NCI-H446 treated with DMSO at 0.1 percent for 48 hours (cell line): ENCODE measurements at regions not wholly inside any gene's neighbourhood (a gene's known extent, or its start where the extent isn't known, plus 50 kb on each side); places are given as distances from the start of the nearest gene placed in this dataset.

Experiments used
- DNase-seq: peaks from one replicate; lab custom pipeline; 2025; lab: John Stamatoyannopoulos, UW

DNA sequence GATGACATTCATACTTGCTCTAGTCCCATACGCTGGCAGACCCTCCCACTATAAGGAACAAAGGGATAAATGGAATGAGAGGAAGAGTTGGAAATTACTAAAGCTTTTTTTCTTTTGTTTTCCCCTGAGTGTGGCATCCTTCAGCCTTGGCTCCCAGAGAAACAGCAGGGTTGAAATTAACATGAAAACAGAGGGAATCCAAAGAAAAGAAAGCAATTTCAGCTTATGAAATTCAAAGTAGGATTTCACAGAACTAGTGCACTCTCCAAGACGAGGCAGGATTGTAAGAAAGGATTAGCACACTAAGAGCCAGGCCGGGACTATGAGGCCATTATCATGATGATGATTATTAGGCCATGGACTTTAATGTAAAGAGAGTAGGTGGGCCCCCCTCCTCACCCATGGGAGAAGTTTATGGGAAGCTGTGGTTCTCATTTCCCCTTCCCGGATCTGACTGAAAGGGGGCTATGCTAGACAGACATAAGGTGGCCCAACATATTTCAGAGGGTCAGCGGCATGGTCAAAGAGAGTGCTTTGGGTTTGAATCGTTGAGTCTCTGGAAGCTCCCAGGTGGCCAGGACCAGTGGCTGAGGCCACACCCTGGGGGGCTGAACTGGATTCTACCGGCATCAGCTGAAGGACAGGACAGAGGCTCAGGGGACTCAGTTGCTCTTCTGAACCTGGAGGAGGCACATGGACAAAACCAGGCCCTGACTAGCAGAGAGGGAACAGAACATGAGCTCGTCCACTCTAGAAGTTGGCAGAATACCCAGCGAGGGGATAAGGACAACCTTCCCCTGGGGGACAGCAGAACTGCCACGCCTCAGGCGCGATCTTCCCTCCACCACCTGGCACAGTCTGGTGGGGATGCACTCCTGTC lies 100.1 kb upstream of the ARL4C start:
- DNase-seq = no peak

DNA sequence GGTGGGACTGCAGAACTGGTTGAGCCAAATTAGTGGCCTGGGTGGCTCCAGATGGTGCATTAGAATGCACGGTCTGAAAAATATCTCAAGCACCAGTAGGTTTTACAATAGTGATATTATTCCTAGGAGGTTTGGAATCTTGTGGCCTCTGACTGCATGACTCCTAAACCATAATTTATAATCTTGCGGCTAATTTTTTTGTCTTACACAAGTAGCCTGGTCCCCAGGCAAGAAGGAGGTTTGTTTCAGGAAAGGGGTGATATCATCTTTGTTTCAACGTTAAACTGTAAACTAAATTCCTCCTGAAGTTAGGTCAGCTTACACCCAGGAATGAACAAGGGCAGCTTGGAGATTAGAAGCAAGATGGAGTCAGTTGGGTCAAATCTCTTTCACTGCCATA lies 98.9 kb upstream of the ARL4C start:
- no peak for DNase-seq

DNA sequence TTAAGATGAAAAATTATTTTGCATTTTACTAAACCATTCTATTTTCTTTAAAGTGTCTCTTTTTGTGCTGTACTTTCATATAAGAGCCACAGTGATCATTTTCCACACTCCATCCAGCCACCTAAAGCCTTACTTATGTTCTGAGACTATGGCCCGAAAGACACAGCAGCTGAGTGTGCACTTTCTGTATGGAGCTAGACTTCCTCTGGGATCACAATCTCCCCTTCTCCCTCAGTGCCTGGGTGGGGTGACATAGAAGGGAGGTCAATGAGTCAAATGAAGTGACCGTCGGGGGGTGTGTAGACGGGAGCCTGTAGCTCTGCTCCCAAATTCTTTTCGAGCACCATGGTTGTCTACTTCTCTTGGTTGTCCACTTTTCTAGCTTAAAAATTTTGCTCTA lies 97.8 kb upstream of the ARL4C start:
- DNase-seq = no peak

DNA sequence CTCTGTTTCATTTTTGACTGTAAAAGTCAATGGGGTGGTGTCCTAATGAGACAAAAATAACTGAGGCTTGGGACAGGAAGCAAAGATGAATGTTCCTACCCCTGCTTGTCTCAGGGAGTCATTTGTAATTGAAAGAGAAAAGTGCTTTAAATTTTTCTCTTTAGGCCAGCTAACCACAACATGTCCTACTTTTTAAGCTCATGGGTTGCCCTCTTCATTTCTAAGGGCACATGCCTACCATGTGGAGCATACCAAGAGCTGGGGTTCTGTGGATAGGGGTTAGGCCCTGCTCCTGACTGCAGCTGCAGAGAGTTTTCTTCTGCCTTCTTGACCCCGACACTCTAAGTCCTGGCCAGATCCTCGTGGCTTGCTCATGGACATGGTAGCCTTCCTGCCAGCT lies 96.8 kb upstream of the ARL4C start:
- no peak for DNase-seq

DNA sequence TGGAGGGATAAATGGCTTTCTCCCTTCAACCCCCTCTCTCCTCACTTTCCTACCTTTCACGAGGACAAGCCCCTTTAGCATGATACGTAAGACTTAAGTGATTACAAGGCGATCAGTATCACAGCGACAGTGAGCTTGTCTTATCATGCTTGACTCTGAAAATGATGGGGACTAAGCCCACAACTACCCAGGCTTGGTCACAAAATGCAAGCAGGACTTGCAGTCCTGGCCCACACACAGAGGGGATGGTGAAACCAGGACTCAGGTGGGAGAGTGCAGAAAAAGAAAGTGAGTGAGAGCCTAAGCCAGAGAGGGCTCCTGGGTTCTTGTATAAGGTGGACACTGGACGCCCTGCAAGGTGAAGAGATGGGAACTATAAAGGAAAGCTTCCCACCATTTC lies 95.7 kb upstream of the ARL4C start:
- DNase-seq = no peak

DNA sequence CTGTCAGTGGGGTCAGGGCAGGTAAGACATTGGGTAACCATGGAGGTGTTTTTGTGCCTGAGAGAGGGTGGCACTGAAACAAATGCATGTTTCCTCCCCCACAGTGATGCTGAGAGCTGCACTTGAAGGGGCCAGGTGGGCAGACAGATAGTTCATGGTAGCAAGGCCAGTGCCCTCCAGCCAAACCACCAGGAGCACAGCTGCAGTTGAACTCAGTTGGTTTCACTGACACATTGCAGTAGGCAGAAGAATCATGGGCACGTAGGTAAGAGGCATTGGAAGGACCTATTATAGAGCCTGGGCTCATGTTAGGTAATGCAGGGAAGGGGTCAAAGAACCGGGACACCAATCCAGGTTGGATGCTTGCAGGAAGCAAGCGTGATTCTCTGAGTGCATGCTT lies 93.2 kb upstream of the ARL4C start:
- DNase-seq = no peak

DNA sequence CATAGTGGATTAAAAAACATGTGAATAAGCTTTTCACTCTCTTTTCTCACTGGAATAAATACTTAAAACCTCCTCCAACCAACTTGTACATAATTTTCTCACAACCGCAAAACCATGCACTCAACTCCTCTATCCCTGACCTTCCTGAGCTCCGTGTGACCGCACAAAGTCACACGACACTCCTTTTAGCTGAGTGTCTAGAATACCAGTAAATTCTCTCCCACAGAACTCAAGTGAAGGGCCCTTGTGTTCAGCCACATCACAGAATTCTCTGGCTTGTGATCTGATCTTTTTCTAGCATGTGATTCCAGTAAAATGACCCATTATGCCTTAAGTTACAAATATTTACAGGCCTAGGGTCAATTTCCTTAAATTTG lies 91.2 kb upstream of the ARL4C start:
- no peak for DNase-seq

DNA sequence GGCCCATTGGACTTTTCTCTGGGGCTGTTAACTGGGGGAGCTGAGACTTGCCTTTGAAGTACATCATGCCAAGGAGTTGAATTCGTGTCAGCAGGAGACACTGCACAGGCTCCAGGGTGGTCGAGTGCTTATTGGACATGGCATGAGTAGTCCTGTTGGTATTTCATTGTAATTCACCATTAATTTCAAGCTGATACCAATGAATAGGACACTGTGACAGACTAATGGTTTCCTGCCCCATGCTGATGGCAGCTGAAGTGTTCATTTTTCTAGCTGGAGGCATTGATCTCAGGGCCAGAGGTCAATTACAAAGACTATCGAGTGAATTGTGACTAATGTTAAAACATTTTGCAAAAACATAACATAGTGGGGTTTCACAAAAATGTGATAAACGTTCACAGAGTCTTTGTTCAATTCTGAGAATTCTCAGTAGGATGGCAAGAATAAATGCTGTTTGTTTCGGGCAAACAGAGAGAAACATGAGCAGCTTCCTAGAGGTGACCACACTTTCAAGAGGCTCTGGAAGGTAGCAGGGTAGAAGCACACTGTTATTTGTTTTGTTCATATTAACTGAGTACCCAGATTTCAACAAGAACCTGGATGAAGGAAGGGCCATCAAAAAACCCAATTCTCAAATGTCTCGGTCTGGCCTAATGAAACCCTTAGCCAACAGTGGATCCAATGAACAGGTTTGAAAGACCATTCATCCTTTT lies 90.6 kb upstream of the ARL4C start:
- DNase-seq = no peak

DNA sequence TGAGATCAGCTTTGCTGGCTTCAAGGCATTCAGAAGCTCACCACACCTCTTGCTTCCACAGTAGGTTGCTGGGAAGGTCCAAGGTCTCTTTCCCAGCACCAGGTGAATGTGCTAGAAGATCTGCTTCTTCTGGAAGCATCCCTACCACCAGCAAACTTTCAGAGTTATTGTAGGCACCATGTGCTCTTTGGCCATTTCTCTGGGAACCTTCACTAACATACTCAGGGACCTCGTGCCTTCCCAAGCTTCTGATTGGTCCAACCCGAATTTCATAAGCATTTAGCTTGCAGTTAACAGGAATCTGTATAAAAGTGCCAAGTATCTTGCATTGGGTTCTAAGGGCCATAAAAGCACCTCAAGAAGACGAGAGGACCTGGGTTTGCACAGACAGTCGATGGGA lies 86.5 kb upstream of the ARL4C start:
- no peak for DNase-seq

DNA sequence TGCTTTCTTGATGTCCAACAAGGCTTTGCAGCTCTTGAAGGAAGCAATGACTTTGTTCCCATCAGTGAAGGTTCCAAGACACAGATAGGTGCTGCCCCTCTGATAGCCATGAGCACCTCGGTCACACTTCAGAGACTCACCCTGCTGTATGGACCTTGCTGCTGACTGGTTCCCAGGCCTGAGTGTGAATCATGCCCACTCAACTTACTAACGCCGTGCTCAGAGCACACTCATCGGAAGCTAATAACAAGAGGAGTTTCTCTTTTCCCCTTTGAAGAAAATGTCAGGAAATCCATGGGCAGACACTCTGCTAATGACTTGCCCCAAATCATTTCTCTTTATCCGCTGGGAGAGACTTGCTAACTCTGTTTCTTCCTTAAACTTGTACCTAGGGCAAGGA lies 83.8 kb upstream of the ARL4C start:
- DNase-seq = no peak

DNA sequence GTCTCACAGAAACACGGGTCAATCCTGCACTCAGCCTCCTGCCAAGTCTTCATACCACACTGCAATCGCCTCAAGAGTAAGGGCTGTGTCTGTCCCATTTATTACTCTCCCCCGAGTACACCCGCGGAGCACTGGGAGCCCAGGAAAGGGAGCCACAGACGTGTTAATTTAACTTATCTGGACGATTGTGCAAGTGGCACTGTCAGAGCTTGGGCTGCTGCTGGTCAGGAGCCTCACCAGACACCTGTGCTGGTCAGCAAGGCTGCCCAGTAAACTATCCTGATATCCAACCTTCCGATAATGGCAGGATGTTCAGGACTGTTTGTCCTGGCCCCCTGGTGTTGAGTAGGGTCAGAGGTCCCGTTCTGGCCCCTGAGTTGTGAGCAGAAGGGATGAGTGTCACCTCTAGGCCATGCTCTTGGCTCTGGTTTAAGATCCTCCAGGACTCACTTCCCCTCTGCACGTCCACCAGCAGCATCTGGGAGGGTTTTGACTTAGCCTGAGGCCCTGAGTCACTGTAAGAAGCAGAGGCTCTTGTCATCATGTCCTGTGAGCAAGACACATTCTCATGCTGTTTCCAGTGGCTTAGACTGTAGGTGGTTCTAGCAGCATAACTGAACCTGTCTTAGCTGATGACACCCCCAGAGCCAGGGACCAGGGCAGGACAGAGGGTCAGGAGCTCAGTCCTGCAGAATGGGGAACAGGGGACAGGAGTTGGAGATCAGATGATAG lies 82.5 kb upstream of the ARL4C start:
- DNase-seq = no peak

DNA sequence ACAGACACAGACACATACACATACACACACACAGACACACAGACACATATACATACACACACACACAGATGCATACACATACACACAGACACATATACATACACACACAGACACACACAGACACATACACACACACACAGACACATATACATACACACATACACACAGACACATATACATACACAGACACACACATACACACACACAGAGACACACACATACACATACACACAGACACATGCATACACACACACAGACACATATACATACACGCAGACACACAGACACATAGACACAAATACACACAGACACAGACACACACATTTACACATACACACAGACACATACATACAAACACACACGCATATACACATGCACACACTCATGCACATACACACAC lies 81.5 kb upstream of the ARL4C start:
- DNase-seq = no peak

DNA sequence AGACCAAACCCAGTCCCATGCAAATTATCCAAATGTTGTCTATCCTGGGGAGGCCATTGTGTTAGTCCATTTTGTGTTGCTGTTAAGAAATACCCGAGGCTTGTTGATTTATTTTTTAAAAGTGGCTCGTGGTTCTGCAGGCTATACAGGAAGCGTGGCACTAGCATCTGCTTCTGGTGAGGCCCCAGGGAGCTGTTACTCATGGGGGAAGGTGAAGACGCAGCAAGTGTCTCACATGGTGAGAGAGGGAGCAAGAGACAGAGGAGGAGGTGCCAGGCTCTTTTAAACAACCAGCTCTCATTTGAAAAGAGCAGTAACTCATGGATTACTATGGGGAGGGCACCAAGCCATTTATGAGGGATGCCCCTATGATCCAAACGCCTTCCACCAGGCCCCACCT lies 80.3 kb upstream of the ARL4C start:
- DNase-seq = no peak

DNA sequence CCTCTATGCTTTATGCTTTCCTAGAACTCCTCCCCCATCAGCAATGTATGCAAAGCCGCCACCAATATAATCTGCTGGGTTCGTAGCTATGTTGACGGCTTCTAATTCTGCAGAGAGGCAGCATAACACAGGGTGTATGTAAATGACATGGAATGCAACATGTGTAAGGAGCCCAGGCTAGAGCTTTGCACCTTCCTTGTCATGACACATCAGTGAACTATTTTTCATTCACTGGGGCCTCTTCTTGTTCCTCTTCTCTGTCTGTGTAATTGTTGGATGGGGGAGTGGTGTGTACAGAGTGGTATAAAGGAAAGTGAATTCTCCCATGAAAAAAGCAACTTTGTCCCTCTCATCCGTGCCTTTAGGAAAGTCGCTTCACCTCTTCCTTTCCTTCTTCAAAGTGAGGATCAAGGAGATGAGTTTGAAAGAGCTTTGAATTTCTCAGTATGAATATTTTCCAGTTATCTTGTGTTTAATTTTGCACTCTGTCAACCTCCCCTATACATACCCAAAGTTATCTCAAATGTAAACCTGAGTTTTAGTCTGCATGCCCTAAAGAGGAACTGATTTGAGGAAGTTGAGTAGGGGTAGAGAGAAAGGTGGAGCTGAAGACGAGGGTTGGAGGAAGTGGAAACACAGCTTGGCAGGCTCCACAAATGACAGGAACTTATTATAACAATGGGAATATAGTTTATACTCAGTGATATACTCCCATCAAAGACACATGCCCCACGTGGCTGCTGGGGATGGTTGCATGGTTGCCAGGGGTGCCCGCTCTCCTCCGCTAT lies 74.9 kb upstream of the ARL4C start:
- no peak for DNase-seq

DNA sequence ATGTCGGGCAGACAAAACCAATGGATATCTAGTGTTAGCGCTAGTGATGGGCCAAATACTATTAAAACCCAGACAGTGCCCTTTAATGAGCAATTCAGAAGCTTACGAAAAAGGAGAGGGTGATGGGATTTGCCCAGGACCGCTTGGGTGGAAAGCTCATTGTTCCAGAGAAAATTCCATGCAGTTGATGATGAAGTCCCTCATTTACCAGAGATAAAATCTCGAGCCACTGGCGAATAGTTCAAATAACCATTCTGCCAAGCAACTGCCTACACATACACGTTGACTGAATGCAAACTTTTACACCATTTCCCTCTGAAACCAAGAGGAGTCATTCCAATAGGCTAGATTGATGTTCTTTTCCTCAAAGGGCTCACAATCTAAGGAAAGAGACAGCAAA lies 73.6 kb upstream of the ARL4C start:
- no peak for DNase-seq

DNA sequence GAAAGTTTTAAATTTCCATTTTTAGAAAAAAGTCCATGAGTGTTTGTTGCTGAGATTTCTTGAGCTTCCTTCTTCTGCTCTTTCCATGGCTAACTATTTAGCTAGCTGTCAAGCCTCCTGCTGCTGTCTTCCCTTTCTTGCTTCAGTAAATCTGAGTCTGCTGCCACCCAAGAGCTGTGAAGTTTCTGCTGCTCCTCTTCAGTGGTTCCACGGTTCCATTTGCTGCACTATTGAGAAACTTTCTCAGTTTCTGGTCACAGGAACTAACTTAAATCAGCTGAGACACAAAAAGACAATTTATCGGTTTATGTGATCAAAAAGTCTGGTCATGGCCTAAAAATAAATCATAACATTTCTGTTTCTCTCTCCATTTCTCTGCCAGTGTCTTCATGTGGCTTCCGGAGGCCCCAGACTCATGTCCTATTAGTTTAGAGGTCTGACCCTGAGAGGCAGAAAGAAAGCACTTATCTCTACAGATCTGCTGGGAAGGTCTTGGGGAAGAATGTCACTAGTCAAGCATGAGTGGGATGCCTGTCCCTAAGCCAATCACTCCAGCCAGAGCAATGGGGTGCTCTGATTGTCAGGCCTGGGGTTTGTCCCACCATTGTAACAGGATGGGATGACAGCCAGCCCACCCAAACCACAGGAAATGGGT lies 73.0 kb upstream of the ARL4C start:
- DNase-seq = no peak

DNA sequence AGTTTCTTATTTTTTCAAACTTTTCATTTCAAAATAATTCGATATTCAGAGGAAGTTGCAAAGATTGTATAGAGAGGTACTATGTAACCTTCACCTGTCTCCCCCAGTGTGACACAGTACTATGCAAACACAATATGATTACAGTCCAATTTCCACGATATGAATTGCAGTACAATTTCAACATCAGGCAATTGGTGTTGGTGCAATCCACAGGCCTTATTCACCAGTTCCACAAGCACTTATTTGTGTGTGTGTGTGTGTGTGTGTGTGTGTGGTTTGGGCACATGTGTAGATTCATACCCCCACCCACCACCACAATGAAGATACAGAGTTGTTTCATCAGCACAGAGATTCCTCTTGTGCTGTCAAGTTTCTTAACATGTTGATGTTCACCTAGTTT lies 69.7 kb upstream of the ARL4C start:
- no peak for DNase-seq

DNA sequence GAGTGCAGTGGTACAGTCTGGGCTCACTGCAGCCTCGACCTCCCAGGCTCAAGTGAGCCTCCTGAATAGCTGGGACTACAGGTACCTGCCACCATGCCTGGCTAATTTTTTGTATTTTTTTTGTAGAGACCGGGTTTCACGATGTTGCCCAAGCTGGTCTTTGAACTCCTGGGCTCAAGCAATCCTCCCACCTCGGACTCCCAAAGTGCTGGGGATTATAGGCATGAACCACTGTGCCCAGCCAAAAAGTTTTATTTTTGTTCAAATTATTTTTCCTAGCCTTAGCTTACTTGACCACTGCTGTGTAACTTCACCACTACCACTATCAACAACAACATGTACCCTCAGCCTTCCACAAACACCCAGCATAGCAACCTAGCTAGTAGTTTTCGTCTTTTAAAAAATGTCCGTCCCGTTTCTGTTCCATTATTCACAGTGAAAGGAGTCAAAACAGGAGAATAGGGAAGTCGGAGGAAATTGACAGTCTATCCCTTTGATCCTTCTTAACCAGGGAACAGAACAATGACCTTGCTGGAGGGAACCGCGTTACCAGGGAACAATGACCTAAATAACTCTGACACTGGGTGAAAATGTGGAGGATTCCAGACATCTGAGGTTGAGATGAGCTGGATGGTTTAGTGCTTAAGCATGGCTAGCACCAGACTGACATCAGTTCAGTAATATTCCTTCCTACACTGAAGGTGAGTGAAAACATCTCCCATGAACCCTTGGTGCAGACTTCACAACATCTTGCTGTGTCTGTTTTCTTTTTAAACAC lies 69.2 kb upstream of the ARL4C start:
- DNase-seq = no peak

DNA sequence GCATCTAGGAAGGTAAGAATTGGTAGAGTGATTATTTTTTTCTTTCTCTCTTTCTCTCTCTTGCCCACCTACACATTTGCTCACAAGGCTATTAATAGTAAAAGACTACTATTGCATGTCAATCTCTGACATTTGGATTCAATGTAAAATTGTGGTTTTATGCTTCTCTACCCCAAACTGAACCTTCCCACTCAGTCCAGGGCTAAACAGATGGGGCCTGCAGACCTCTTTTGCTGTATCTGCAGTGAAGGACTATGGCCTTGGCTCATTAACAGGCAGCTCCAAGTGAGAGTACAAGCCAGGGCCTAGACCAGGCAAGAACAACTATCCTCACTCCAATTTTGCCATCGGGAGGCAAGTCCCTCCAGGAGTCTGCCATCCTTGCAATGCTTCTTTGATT lies 68.3 kb upstream of the ARL4C start:
- DNase-seq = no peak

DNA sequence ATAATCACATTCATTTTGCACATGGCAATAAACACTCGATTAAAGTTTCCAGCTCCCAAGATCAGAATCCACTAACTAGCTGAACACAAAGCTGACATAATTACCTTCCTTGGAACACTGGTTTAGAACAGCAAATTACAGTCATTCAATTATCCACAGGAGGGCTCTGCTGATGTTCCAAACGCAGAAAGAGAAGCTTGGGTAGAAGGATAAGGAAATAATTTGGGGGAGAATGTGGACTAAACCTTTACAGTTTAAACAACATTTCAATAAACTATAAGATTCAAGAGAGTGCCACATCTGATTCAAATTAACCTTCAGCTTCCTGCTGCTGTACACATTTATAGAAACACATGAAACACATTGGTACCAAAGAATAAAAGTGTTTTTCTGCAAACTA lies 67.8 kb upstream of the ARL4C start:
- peak; percentile 81 for DNase-seq

DNA sequence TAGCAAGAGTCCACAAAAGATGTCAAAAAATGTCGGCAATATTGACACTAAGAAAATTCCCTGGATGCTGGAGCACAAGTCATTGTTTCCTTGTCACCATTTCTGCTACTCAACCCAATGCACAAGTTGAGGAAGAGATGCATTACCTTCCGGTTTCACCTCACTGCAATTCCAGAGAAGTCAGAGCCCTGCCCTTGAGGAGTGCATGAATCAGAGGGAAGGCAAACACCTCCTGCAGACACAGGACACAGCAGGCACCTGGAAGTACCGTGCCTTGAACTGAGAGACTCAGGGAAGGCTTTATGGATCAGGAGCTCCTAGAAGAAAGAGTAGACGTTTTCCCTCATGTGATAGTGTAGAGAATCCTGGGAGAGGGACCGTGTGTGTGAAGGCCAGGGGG lies 62.7 kb upstream of the ARL4C start:
- DNase-seq = no peak
